GM19239 (cell line): ENCODE measurements at regions not wholly inside any gene's neighbourhood (a gene's known extent, or its start where the extent isn't known, plus 50 kb on each side); places are given as distances from the start of the nearest gene placed in this dataset.

Experiments
- DNase-seq: peaks from one replicate; pipeline ENCODE4 v3.0.0; 2011; ENCODE audit warnings: low spot score; ENCODE audit not compliant: insufficient read length
- FAIRE-seq: peaks from 2 replicates; lab custom pipeline; 2011; peaks lifted over from hg19 to GRCh38; lab: Jason Lieb, UNC

DNA sequence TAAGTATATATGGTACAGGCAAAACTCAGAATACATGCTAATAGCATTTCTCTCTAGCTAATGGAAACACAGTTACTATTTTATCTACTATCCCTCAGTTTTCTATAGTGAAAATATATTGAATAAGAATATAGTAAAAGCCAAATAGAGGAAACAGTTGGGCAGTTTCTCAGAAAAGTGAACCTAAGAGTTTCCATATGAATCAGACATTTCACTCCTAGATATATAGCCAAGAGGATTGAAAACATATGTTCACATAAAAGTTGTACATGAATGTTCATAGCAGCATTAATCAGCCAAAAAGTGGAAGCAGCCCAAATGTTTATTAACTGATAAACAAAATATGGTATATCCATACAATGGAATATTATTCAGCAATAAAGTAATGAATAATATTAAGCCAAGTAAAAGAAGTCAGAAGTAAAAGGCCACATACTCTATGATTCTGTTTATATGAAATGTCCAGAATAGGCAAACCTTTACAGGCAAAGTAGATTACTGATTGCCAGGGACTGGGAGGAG is 134.6 kb downstream of the CYB561 start:
- no peak for DNase-seq
- FAIRE-seq: no peak

DNA sequence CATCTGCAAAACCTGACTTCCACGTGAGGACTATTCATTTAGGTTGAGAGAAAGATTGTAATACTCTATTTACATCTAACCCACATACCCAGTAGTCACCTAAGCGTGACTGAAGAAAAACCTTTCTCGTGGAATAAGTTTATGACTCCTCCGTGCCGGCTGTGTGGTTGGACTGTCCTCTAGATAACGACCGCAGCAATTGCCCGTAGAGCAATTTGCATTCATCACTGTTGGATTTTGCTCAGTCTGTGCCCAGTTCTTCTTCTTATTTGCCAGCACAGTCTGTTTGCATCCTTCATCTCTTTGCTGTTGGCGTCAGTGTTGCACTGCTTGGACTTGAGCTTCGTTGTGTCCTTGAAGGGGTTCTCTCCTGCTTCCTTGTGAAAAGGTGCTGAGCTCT is 131.3 kb downstream of the CYB561 start:
- DNase-seq: no peak
- no peak for FAIRE-seq

DNA sequence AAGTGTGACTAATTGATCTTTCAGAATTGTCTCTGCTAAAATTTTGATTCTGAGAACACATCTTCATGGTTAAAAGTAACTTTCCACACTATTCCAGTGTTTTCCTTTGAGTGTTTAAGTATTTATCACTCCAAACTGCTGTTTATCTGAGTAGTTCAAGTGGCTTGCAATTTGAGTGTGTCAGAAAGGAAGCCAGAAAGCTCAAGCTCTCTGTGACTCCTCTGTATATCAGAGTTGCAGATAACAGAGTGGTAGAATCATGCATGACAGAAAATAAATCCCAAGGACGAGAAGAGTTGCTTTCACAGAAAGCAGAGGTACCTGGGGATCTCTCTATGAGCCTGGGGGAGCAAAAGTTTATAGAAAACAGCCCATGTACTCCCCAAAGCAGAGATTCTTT is 130.0 kb downstream of the CYB561 start:
- FAIRE-seq (no peak), DNase-seq (no peak)

DNA sequence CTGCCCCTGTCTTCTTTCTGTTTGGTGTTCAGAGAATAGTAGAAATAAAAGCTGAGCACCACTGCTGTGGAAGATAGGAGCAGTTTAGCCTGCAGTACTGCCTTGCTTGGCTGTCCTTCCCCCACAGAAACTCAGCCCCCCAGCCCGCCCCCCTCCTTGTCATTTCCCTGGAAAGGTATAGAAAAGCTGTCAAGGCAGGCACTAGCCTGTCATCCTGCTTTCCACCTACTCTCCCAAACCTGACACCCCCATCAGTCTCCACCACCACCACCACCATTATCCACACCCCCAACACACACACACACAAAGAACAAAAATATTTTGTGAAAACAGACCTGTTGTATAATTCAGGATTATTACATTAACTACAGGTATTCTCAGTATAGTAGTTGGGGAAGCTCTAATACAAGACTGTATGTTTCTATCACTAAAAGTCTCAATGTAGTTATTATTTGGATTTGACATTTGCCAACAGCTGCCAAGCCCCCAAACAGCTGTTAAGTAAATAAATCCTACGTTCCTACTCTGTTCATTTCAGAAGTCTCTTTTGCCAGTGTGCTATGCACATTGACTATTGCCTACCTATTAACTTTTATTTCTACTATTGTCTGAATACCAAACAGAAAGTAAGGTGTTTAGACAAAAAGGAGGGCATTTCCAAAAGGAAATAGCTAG is 128.8 kb downstream of the CYB561 start:
- FAIRE-seq: no peak

DNA sequence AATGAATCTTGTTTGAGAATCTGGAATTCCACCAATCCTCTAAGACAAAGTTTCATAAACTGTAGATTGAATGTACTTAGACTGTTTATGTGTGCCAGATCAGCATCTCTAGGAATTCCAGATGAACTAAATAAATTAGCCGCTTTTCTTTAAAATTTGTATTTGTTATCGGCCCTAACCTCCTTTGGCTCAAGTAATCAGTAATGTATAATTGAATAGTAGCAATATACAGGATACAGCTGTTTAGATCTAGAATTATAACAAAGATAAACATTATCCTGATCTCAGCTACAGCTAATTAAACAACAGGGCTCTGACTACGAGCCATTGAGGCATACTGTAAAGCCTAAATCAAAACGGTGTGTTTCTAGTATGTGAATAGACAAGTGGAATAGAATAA is 120.3 kb downstream of the CYB561 start:
- no peak for DNase-seq
- FAIRE-seq: no peak

More for the DNA sequence above, 128.8 kb downstream of the CYB561 start:
- no peak for DNase-seq

DNA sequence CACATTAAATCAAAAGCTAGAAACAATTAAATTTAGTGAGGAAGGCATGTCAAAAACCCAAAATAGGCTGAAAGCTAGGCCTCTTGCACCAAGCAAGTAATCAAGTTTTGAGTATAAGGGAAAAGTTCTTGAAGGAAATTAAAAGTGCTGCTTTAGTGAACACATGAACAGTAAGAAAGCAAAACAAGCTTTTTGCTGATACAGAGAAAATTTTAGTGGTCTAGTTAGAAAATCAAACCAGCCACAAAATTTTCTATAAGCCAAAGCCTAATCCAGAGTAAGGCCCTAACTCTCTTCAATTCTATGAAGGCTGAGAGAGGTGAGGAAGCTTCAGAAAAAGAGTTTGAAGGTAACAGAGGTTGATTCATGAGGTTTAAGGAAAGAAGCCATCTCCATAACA is 116.2 kb downstream of the CYB561 start:
- FAIRE-seq (no peak), DNase-seq (no peak)

DNA sequence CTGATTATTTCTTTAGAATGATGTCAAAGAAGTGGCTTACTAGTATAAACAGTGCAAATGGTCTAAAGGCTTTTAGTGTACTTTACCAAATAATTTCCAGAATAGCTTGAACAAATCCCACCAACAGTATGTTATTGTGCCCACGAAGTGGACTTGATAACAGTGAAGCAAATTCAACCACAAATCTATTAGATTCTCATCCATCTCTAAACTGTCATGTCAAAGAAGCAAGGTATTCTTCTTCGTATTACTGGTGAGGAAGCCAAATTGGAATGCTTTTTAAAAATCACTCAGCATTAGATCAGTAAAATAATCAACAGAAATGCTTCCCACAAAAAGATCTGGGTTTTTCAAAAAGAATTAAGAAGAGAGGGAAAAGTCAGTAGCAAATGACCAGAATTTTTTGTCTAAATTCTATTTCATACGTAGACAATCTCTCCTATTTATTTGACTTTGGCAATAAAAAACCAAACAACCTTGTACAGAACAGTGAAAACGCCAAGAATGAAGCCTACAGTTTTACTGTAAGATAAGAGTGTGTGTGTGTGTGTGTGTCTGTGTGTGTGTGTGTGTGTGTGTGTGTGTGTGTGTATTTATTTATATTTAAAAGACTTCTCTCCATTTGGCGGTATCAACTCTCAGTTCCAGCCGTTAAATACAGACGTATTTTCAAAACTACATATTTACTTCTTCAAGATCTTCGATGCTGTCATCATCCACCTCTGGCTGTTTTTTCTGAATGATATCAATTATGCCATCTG is 114.6 kb downstream of the CYB561 start:
- DNase-seq (no peak), FAIRE-seq (no peak)

DNA sequence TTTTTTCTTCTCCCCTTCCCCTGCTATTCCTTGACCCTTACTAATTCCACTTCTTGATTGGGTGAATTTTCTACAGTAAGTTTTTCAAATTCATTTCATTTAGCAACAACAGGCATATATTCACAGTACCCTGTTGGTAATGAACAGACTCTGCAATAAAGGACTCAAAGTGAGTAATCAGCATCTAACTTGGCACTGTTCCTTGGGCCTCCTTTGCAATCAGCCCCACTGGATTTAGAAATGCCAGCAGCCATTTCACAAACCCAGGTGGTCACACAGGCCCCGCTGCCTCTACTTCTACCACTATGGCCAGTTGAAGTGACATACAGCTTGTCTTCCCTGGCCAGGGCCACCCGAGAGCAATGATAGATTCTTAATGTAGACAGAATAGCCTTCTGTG is 113.8 kb downstream of the CYB561 start:
- DNase-seq (no peak), FAIRE-seq (no peak)

DNA sequence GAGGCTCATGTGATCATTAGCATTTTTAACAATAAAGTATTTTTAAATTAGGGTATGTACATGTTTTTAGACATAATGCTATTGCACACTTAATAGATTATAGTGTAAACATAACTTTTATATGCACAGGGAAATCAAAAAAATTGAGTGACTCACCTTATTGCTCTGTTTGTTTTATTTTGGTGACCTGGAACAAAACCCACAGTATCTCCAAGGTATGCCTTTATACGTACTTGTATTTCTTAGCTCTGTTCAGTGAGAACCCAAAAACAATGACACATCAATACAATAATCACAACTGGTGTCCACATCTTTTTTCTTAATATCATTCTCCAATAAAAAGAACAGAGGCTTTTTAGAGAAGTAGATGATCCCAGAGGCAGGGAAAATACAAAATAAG is 112.2 kb downstream of the CYB561 start:
- no peak for DNase-seq
- FAIRE-seq: no peak

DNA sequence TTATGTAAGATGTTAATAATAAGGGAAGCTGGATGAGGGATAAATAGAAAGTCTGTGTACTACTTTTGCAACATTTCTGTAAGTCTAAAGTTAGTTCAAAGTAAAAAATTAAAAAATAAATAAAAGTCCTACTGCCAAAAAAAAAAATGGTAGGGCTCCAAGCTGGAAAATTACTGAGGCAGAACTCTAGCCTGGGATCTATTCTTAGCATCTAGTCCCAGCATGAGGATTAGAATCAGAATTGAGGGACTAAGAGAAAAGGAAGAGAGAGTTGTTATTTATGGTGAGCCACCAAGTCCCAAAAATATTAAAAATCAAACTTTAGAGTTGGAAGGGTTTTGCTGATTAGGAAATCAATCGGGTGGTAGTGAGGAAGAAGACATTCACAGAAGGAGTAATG is 110.3 kb downstream of the CYB561 start:
- FAIRE-seq: no peak

DNA sequence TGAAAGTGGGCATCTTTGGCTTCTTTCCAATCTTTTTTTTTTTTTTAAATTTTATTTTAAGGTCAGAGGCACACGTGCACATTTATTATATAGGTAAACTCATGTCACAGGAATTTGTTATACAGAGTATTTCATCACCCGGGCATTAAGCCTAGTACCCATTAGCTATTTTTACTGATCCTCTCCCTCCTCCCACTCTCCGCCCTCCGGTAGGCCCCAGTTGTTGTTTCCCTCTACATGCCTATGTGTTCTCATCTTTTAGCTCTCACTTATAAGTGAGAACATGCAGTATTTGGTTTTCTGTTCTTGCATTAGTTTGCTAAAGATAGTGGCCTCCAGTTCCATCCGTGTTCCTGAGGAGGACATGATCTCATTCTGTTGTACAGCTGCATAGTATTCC is 108.5 kb downstream of the CYB561 start:
- no peak for DNase-seq
- FAIRE-seq: no peak

More for the DNA sequence above, 110.3 kb downstream of the CYB561 start:
- DNase-seq: no peak

DNA sequence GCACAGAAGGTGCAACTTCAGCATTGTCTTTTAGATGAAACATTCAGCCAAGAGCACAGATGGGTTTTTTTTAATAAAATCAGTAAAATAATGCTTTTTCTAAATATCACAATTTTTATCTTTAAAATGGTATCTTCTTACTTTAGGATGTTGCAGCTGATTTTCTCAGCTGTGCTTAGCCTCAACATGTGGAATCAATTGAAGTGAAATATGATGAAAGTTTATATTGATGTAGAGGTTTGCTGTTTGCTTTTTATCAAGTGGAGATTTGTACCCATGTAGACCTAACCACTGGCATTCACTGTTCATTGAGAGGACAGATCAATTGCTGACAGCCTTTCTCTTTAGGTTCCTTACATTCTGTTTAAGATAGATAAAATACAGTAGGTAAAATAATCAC is 107.8 kb downstream of the CYB561 start:
- no peak for FAIRE-seq
- DNase-seq: no peak

DNA sequence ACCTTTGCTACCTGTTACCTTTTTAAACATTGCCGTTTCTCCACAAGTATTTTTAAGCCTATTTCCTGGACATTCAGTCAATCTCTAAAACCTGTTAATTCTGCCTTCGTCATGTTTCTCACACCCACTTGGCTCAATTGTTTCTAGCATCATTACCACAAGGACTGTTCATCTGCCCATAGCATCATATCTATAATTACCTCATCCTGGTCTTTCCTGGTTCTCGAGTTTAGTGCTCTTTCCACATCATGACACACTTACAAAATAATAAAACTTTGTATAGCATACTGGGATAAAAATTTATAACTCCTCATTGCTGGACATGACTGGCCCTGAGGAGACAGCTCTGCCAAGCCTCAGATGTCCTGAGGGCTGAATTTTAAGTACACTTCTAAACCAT is 104.8 kb downstream of the CYB561 start:
- FAIRE-seq (no peak), DNase-seq (no peak)

DNA sequence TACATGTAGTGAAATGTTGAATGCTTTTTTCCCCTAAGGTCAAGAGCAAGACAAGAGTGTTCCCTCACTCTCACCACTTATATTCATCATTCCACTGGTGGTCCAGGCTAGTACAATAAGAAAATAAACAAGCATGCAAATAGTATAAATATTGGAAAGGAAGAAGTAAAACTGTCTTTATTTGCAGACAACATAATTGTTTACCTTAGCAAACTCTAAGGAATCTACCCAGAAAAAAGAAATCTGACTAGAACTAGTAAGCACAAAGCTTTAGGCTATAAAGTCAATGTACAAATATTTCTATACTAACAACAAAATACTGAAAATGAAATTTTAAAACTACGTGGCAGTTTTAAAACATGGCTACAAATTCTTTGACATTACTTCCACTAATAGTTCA is 101.7 kb downstream of the CYB561 start:
- no peak for FAIRE-seq
- DNase-seq: no peak

DNA sequence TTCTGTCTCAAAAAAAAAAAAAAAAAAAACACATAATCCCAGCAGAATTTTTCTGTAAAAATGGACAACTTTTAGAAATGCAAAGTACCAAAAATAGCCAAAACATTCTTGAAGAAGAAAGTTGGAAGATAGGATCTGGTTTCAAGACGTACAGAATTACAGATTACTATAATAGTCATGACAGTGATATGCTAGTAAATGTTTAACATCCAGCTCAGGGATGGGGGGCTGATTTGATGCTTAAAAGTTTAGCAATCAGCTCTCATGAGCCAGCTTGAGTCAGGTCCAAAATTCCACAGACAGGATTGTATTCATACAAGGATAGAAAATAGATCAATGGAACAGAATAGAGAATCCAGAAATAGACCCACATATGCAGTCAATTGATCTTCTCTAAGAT is 100.5 kb downstream of the CYB561 start:
- DNase-seq (no peak), FAIRE-seq (no peak)

DNA sequence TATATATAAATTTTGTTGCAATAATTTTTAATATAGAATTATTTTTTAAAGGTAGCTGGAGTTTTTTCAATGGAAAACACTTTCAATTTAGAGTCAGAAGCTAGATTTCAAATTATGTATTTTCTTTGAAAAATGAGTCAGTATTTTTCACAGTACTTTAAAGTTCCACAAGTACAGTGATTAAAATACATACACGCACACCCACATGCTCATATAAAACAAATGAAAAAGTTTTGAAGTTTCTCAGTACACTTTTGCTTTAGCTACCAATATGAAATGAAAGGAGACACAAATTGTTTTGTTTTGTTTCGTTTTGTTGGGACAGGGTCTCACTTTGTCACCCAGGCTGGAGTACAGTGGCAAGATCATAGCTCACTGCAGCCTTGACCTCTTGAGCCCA is 98.6 kb downstream of the CYB561 start:
- no peak for DNase-seq
- no peak for FAIRE-seq

DNA sequence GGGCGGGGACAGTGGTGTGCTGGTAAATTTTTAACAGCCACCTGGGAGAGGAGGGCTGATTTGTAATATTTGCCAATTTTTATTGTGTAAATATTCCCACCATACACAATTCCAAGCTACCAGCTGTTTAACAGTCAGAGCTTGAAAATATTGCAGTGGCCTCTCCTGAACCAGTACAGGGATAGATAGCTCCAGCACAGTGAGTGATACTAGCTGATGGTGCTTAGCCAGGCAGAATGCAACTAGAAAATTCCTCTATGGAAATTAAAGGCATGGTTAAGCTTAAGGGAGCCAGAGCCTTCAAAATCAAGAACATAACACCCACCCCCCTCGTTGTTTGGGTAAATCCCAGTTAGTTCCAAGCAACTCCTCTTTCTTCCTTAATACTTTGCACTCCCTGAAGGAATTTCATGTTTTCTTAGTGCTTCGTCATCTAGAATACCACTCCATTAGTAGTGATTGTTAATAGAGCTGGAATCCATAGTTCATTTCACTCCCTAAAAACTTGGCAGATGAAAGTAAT is 96.6 kb downstream of the CYB561 start:
- no peak for DNase-seq
- no peak for FAIRE-seq

DNA sequence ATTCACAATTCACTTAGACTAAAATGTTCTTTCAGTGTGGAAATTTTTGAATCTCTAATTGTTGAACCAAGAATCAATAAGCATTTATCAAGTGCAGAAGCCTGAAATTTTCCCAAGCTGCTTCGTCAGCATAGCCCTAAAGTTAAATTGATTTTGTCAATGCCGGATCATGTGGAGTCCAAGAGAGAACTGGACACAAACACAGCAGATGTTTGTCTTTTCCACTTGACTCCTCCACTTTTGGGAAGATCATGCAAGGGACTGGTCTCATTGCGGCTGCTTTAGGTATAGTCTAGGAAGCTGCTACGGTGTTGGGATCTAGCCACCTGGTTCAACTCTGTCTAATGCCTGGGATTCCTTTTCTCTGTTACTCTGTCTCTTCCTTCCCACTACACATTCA is 95.7 kb downstream of the CYB561 start:
- DNase-seq (no peak), FAIRE-seq (no peak)

DNA sequence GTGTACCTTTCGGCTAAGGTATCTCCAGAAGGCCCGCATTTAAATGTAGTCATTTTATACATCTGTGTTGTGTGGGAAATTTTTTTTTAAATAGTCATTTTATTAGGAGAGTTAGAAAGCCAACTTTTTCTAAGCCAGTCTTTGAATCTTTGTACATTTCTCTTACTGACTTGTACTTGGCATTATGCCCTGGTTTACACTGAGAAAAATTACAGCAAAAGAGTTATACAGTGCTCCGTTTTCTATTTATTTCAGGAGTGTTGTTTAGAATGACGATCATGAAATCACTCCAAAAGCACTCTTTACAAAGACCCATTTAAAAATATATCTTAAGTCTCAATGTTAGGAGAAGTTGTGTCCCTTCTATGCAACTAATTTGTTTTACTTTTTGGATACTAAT is 91.8 kb downstream of the CYB561 start:
- FAIRE-seq (no peak), DNase-seq (no peak)

DNA sequence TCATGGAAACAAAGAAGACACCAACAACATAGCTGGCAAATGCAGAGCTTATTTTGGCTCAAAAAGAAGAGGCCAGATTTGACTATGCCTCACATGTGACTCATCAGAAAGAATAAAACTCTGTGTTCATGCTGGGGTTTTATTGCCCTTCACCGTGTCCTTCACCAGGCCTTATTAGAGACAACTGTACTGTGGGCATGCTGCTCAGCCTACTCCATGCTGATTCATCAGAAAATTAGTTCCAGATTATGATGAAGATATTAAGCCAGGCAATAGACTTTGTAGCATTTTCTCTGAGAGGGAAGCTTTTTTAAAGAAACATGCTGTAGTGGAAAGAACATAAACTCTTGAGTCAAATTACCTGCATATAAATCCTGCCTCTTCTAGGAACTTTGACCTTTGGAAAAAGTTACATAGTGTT is 89.8 kb downstream of the CYB561 start:
- DNase-seq (no peak), FAIRE-seq (no peak)

DNA sequence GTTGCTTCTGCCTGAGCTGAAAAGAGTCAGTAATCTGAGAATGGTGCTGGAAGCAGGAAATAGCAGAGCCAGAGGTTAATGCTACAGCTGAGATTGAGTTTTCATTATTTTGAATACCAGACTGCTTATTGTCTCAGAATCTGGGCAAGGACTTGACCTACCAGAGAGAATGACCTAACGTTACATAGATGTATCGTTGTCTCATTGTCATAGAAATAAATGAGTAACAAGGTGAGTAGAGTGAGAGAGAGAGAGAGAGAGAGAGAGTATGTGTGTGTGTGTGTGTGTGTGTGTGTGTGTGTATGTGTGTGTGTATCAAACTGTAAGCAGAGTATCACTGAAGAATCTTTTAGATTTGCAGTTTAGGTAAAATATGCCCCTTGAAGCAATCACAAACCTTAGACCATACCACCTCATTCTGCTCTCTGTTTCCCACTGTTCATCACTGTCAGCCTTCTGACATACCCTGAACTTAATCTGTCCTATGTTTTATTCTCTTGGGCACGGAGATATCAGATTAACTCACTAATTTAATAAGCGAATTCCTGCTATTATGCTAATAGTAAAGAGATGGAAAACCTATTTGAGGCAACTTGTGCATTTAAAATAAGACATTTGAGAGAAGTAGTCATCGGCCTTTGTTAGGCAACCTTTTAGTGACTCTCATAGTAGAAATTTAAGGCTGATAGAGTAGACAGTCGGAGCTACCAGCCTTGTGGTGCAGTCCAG is 87.8 kb downstream of the CYB561 start:
- no peak for FAIRE-seq

More for the DNA sequence above, 87.8 kb downstream of the CYB561 start:
- DNase-seq: no peak
